GM18519 (cell line): ENCODE measurements at regions not wholly inside any gene's neighbourhood (a gene's known extent, or its start where the extent isn't known, plus 50 kb on each side); places are given as distances from the start of the nearest gene placed in this dataset.

Source experiments
- ATAC-seq: cut with Tn5 transposase; IDR thresholded peaks from one replicate; pipeline ENCODE4 v1.9.1; 2021; ENCODE audit warnings: mild to moderate bottlenecking, moderate library complexity; ENCODE audit not compliant: unreplicated experiment, low FRiP score

- ATAC-seq = no peak
Observed at GRCh38 chr21:22955559-22955958, 1957.3 kb downstream of the NCAM2 start.

- ATAC-seq = no peak
Observed at GRCh38 chr21:22961258-22961657, 1963.0 kb downstream of the NCAM2 start.

- ATAC-seq = no peak
Observed at GRCh38 chr21:22965455-22966135, 1967.4 kb downstream of the NCAM2 start.

GRCh38 chr21:22981819-22982218 is 1983.6 kb downstream of the NCAM2 start:
- no peak for ATAC-seq

GRCh38 chr21:22993144-22993543 is 1994.9 kb downstream of the NCAM2 start:
- no peak for ATAC-seq

- no peak for ATAC-seq
Observed at GRCh38 chr21:22993822-22994574, 1995.8 kb downstream of the NCAM2 start.

GRCh38 chr21:23003951-23004350 is 2005.7 kb downstream of the NCAM2 start:
- no peak for ATAC-seq

GRCh38 chr21:23008601-23009202 is 2010.5 kb downstream of the NCAM2 start:
- no peak for ATAC-seq

- no peak for ATAC-seq
Observed at GRCh38 chr21:23009360-23009759, 2011.2 kb downstream of the NCAM2 start.

GRCh38 chr21:23014021-23014420 is 2015.8 kb downstream of the NCAM2 start:
- ATAC-seq = no peak

GRCh38 chr21:23016617-23017016 is 2018.4 kb downstream of the NCAM2 start:
- ATAC-seq = no peak

GRCh38 chr21:23017989-23018388 is 2019.8 kb downstream of the NCAM2 start:
- ATAC-seq = no peak

GRCh38 chr21:23020969-23021368 is 2022.8 kb downstream of the NCAM2 start:
- no peak for ATAC-seq

- no peak for ATAC-seq
Observed at GRCh38 chr21:23021481-23021880, 2023.3 kb downstream of the NCAM2 start.

GRCh38 chr21:23026878-23027277 is 2028.7 kb downstream of the NCAM2 start:
- no peak for ATAC-seq

GRCh38 chr21:23039846-23040245 is 2041.6 kb downstream of the NCAM2 start:
- ATAC-seq = no peak

GRCh38 chr21:23045955-23046354 is 2047.7 kb downstream of the NCAM2 start:
- no peak for ATAC-seq

GRCh38 chr21:23067672-23068071 is 2069.5 kb downstream of the NCAM2 start:
- no peak for ATAC-seq

- ATAC-seq = no peak
Observed at GRCh38 chr21:23083242-23083641, 2085.0 kb downstream of the NCAM2 start.

GRCh38 chr21:23093259-23093658 is 2095.1 kb downstream of the NCAM2 start:
- ATAC-seq = no peak

- no peak for ATAC-seq
Observed at GRCh38 chr21:23099185-23099584, 2101.0 kb downstream of the NCAM2 start.

- no peak for ATAC-seq
Observed at GRCh38 chr21:23101111-23101510, 2102.9 kb downstream of the NCAM2 start.
